ENCODE measurements at regions not wholly inside any gene's neighbourhood (a gene's known extent, or its start where the extent isn't known, plus 50 kb on each side); places are given as distances from the start of the nearest gene placed in this dataset.

- H3K27ac Mint-ChIP-seq: no peak overlapping the region
- 81% methylated on average over 9 of the region's 9 CpGs for WGBS (ENCODE audit: insufficient coverage)
- intact Hi-C loops (cut with micrococcal nuclease): no loop called here
- ATAC-seq: no peak
- no peaks in the 10 kb centered on the region for H3K36me3 ChIP-seq (ENCODE audit: control insufficient read depth, insufficient read depth, low read length)
- no peaks in the 10 kb centered on the region for H3K9me3 ChIP-seq (ENCODE audit: control insufficient read depth, insufficient read depth, low read length)
- peaks cover 0 to 4% of the 10 kb centered on the region in 2 donors for H3K9me3 Mint-ChIP-seq
- H3K4me1 ChIP-seq (ENCODE audit: control insufficient read depth, insufficient read depth, low read length): no peaks in the 10 kb centered on the region
- peaks cover 8 to 15% of the 10 kb centered on the region in 2 donors for H3K27me3 Mint-ChIP-seq (ENCODE audit: low read depth in 2 of 2)
- no peaks in the 10 kb centered on the region for H3K4me1 Mint-ChIP-seq
- H3K27me3 ChIP-seq (ENCODE audit: control insufficient read depth, insufficient read depth, low read length): no peaks in the 10 kb centered on the region
- H3K4me3 Mint-ChIP-seq: no peak overlapping the region
- no peak overlapping the region for H3K4me3 ChIP-seq (ENCODE audit: low read length)
- H3K36me3 Mint-ChIP-seq: no peaks in the 10 kb centered on the region
- no peak for TF ChIP-seq CTCF (IDR thresholded peaks at IDR 0.05)
- no peak for DNase-seq
- no peak overlapping the region for H3K27ac ChIP-seq (ENCODE audit: low read length)
Observed at GRCh38 chr6:169387809-169388383, 134.2 kb upstream of the THBS2 start.

GRCh38 chr6:169386411-169387057, 132.9 kb upstream of the THBS2 start:
- ATAC-seq (no peak), DNase-seq (no peak)
- no peak overlapping the region for H3K4me3 Mint-ChIP-seq
- Histone ChIP-seq H3K36me3 (ENCODE audit: control insufficient read depth, insufficient read depth, low read length) (no peaks in the 10 kb centered on the region), H3K27ac (ENCODE audit: low read length) (no peak overlapping the region), H3K27me3 (ENCODE audit: control insufficient read depth, insufficient read depth, low read length) (no peaks in the 10 kb centered on the region), H3K4me3 (ENCODE audit: low read length) (no peak overlapping the region), H3K4me1 (ENCODE audit: control insufficient read depth, insufficient read depth, low read length) (no peaks in the 10 kb centered on the region), H3K9me3 (ENCODE audit: control insufficient read depth, insufficient read depth, low read length) (no peaks in the 10 kb centered on the region)
- no peak overlapping the region for H3K27ac Mint-ChIP-seq
- no peak for TF ChIP-seq CTCF (IDR thresholded peaks at IDR 0.05)
- H3K27me3 Mint-ChIP-seq (ENCODE audit: low read depth in 2 of 2): peaks cover 8 to 15% of the 10 kb centered on the region in 2 donors
- no peaks in the 10 kb centered on the region for H3K4me1 Mint-ChIP-seq
- 82% methylated on average over 20 of the region's 20 CpGs for WGBS (ENCODE audit: insufficient coverage)
- H3K36me3 Mint-ChIP-seq: no peaks in the 10 kb centered on the region
- H3K9me3 Mint-ChIP-seq: peaks cover 0 to 4% of the 10 kb centered on the region in 2 donors
- intact Hi-C loops (cut with micrococcal nuclease): no loop called here

GRCh38 chr6:169385237-169385880, 131.7 kb upstream of the THBS2 start:
- Histone ChIP-seq H3K27ac (ENCODE audit: low read length) (no peak overlapping the region), H3K4me1 (ENCODE audit: control insufficient read depth, insufficient read depth, low read length) (no peaks in the 10 kb centered on the region), H3K9me3 (ENCODE audit: control insufficient read depth, insufficient read depth, low read length) (no peaks in the 10 kb centered on the region), H3K36me3 (ENCODE audit: control insufficient read depth, insufficient read depth, low read length) (no peaks in the 10 kb centered on the region), H3K4me3 (ENCODE audit: low read length) (no peak overlapping the region), H3K27me3 (ENCODE audit: control insufficient read depth, insufficient read depth, low read length) (no peaks in the 10 kb centered on the region)
- no peak for ATAC-seq
- 91% methylated on average over 9 of the region's 9 CpGs for WGBS (ENCODE audit: insufficient coverage)
- Mint-ChIP-seq H3K9me3 (peaks cover 0 to 4% of the 10 kb centered on the region in 2 donors), H3K4me3 (no peak overlapping the region), H3K4me1 (no peaks in the 10 kb centered on the region), H3K36me3 (no peaks in the 10 kb centered on the region), H3K27ac (no peak overlapping the region), H3K27me3 (ENCODE audit: low read depth in 2 of 2) (peaks cover 8 to 15% of the 10 kb centered on the region in 2 donors)
- TF ChIP-seq CTCF (IDR thresholded peaks at IDR 0.05): no peak
- intact Hi-C loops (cut with micrococcal nuclease): no loop called here
- DNase-seq: no peak
